Middle frontal gyrus (tissue), 1 donor: ENCODE measurements at regions not wholly inside any gene's neighbourhood (a gene's known extent, or its start where the extent isn't known, plus 50 kb on each side); places are given as distances from the start of the nearest gene placed in this dataset.

Source experiments
- DNase-seq: peaks from one replicate; pipeline ENCODE4 v3.0.0-alpha.2; 2015; ENCODE audit warnings: low spot score; ENCODE audit errors: extremely low spot score

DNA sequence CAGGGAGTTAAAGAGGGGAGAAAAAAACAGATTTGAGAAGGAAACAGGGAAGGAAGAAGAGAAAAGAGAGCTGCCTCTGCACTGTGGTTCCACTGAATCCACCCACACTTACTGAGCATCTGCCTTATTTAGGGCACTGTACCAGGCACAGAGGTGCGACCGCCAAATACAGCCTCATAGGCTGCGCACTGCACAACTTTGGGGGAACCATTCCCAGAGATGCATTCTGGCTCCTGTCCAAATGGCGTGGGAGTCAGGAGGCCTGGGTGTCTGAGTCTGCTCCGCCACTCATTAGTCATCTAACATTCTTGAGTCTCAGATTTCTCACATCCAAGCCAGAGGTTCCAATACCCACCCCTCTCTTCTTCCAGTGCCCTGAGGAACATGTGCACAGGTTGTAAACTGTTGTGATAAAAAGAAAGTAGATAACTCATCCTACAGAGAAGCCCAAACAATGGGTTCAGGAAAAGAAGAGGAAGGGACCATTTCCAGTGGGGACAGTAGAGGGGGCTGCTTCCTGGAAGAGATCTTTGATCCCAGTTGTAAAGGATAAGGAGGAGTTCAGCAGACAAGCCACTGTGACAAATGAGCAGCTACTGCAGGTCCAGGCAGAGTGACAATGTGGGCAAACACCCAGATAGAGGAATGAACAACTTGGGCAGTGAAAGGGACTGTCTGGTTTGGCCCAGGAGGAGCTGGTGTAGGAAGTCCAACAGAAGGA is 254.6 kb downstream of the UACA start:
- DNase-seq, result no peak

GRCh38 chr15:70507772-70508371 is 255.5 kb downstream of the UACA start:
- DNase-seq, result no peak

DNA sequence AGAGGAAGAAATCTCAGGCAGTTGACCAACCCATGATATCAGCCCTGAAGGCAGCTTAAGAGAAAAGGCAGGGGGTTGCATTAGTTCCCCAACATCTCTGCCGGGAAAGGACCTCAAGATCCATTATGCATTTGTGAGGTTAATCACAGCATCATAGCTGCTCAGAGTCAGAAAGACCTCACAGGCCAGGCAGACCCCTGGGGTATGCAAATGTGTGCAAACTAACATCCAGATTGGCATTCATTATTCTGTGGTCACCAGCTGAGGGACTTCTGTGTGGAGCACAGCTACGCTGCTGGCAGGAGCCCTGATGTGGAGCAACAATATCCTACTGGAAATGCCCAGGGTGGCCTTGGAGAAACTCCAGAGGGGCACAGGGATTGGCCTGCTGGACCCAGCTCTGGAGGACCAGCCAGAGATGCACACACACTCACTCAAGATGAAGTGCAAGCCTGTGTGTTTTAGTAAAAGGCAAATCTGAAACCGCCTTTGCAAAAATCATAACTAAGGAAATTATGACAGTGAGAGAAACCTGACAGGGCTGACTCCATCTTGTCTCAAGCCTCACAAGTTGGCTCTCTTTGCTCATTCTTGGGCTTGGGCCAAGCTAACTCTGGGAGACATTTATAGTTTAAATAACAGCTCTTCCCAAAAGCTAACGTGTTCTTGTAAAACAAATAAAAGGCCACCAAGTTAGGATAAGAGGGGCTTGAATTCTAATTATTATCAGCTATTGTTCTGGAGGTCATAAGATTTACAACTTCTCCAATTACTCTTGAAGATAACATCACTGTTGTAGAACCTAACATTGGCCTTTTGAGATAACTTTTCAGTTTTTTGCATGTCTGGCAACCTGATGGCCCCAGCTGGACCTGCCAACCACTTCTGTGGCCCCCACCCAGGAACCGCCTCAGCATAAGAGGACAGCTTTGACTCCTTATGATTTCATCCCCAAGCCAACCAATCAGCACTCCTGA is 257.1 kb downstream of the UACA start:
- DNase-seq, result no peak

- no peak for DNase-seq
Observed at GRCh38 chr15:70505411-70505919, 257.9 kb downstream of the UACA start.

DNA sequence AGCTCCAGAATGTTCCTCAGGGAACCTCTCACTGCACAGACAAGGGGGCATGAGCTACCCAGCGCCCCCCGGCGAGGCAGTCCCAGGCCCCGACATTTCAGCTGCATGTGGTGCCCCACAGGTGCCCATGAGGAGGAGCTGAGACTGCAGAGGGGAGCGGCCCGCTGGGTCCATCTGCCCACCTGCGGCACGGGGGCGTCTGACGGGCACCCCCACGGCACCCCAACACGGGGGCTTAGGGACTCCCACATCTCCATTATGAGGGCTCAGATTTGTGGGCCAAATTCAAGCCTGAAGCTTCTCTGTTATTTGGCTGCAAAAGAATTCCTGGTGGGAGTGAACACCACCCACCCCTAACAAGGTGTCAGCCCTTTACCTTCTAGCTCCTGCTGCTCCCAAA is 258.4 kb downstream of the UACA start:
- DNase-seq, result no peak

- no peak for DNase-seq
Observed at GRCh38 chr15:70504299-70504951, 258.9 kb downstream of the UACA start.

GRCh38 chr15:70503798-70504298 is 259.5 kb downstream of the UACA start:
- DNase-seq, result no peak

- no peak for DNase-seq
Observed at GRCh38 chr15:70503073-70503745, 260.1 kb downstream of the UACA start.

DNA sequence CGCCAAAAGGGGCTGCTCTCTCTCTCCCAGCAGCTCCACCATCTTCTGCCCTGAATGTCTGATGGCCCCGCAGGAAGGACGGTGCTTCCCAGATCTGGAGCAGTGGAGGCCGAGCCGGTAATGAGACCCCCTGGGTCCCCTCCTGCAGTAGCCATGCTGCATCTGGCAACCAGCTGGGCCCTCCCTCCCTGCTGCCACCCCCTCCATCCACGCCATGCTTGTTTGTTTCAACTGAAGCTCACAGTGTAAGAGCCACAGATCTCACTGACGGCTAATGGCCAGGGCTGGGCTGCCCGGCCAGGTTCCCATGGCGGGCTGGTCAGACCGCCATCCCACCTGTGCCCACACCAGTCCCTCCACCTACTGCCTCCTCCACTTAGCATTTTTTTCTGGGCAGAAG is 260.8 kb downstream of the UACA start:
- DNase-seq, result no peak

GRCh38 chr15:70501849-70502248 is 261.5 kb downstream of the UACA start:
- DNase-seq, result no peak

GRCh38 chr15:70501121-70501727 is 262.1 kb downstream of the UACA start:
- DNase-seq, result no peak

DNA sequence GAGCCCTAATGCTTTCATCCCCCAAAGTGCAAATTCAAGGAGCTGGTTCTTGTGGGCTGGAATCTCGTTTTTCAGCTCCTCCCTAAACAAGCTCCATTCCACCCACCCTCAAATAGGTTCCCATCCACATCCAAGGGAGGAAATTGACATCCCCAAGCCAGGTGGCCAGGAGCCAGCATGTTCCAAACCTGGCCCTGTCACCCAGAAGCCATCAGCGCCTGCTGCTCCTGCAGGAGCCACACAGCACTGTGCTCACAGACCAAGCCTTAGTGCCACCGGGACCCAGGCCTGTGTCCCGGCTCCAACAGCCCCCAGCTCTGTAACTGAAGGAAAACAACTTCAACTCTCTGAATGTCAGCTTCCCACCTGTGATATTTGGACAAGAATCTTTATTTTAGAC is 263.6 kb downstream of the UACA start:
- no peak for DNase-seq

DNA sequence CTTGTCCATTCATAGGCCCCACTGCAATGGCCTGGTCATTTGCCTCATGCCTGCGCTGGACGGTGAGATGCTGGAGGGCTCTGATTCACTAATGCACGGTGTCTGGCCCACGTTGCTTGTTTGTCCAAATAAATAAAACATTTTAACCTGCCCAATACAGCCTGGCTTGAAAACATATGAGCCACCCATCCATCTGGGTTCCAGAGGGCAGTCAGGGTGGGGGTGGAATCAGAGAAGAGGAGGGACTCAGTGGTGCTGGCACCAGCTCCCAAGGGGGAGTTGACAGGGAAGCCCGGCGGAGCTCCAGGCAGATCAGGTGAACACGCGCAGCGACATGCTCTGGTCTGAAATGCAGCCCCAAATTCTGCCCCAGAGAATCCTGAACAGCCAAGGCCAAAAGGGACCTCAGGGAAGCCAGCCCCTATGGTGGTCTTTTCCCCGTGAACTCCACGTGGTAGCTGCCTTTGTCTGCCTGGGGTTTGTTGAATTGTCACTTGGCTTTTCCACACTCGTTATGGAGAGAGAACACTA is 265.2 kb downstream of the UACA start:
- no peak for DNase-seq

- DNase-seq, result no peak
Observed at GRCh38 chr15:70497661-70498060, 265.7 kb downstream of the UACA start.

DNA sequence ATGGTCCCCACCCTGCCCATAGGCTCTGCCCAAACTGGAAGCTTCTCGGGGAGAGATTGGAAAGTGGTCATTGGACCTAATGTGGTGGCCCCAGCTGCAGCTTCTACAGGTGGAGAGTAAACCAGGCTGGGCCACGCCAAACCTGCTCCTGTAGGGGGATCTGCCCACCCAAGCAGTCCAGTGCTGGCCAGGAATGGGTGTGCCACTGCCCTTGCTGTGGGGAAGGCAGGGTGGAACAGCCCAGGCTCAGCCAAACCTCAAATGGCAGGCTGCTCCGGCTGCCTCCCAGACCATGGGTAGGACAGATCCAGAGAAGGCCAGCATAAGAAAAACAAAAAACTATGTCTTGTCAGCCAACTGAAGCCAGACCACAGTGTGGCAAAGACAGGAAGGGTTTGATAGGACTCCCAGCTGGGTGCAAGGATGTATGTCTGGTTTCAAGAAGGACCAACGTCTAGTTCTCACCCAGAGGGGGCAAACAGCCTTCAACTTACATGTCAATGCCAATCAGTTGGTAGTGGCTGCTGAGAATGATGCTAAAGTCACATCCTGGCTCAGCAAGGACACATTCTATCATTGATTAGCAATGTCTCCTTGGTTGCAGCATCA is 267.3 kb downstream of the UACA start:
- DNase-seq, result no peak

GRCh38 chr15:70494852-70495571 is 268.3 kb downstream of the UACA start:
- DNase-seq, result no peak

DNA sequence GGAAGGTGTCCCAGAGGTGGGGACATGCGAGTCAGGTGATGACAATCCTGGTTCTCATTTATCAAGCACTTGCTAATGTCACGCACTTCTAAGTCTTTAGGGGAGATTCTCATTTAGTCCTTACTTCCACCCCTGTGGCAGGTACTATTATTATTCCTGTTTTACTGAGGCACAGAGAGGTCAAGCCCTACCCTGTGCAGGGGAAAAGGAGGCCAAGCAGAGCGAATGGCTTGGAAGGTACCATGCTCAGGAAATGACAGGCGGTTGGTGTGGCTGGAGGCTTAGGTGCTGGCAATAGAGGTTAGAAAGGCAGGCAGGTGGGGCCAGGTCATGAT is 268.9 kb downstream of the UACA start:
- DNase-seq, result no peak

- no peak for DNase-seq
Observed at GRCh38 chr15:70493787-70494516, 269.4 kb downstream of the UACA start.
